Spleen (tissue), 7 donors: ENCODE measurements at regions not wholly inside any gene's neighbourhood (a gene's known extent, or its start where the extent isn't known, plus 50 kb on each side); places are given as distances from the start of the nearest gene placed in this dataset.

ENCODE experiments used
- POLR2A ChIP-seq, 3 donors: fragments of 450-650 bp; IDR thresholded peaks; one replicate each; pipeline ENCODE4 v1.5.1; 2017; ENCODE audit warnings: antibody characterized with exemption in 3 of 3, mild to moderate bottlenecking in 1 of 3
- TF ChIP-seq, protein P1 (sequence below), 11 experiments: fragments of 200-600 bp in 7 of 11; fragments of 450-650 bp in 4 of 11; sonication (generic) in 4 of 11; IDR thresholded peaks in 8 of 11; conservative IDR thresholded peaks in 3 of 11; 1 replicate in 7 of 11; 2 replicates in 4 of 11; pipeline versions ENCODE4 v1.4.0 to v1.8.0; 2016 to 2021; ENCODE audit warnings: antibody characterized with exemption in 11 of 11, inconsistent platforms in 4 of 11, mild to moderate bottlenecking in 1 of 11
- donor health status: DM: no; HTN: no; CAD: no; lungs with moderate emphysema.
- donor health status: DM: no; HTN: no; CAD: no.
- donor health status: DM: no; HTN: no; CAD: no.

GRCh38 chr14:83171761-83172160, 1638.1 kb upstream of the SEL1L start:
- TF ChIP-seq, protein P1, sequence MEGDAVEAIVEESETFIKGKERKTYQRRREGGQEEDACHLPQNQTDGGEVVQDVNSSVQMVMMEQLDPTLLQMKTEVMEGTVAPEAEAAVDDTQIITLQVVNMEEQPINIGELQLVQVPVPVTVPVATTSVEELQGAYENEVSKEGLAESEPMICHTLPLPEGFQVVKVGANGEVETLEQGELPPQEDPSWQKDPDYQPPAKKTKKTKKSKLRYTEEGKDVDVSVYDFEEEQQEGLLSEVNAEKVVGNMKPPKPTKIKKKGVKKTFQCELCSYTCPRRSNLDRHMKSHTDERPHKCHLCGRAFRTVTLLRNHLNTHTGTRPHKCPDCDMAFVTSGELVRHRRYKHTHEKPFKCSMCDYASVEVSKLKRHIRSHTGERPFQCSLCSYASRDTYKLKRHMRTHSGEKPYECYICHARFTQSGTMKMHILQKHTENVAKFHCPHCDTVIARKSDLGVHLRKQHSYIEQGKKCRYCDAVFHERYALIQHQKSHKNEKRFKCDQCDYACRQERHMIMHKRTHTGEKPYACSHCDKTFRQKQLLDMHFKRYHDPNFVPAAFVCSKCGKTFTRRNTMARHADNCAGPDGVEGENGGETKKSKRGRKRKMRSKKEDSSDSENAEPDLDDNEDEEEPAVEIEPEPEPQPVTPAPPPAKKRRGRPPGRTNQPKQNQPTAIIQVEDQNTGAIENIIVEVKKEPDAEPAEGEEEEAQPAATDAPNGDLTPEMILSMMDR (IDR thresholded peaks at IDR 0.05 in 8 of 11, conservative IDR thresholded peaks at IDR 0.05 in 3 of 11) = no peak
- TF ChIP-seq POLR2A (IDR thresholded peaks at IDR 0.05) = no peak
